Erythroblast (primary cell): ENCODE measurements at regions not wholly inside any gene's neighbourhood (a gene's known extent, or its start where the extent isn't known, plus 50 kb on each side); places are given as distances from the start of the nearest gene placed in this dataset.

Experiments used
- DNase-seq, 2 experiments: peaks; one replicate each; lab custom pipeline; 2025; lab: John Stamatoyannopoulos, UW
- GATA1 ChIP-seq: IDR thresholded peaks from 2 replicates; pipeline ENCODE4 v1.6.1; 2011; ENCODE audit warnings: low read depth, mild to moderate bottlenecking, control low read depth, low read length, moderate library complexity
- POLR2A ChIP-seq: IDR thresholded peaks from 2 replicates; pipeline ENCODE4 v1.6.1; 2011; ENCODE audit warnings: mild to moderate bottlenecking, low read length

GRCh38 chr17:79389896-79390295 is 221.0 kb downstream of the RBFOX3 start:
- TF ChIP-seq POLR2A: no peak
- no peak for TF ChIP-seq GATA1
- DNase-seq: no peak

GRCh38 chr17:79388556-79389295 is 222.1 kb downstream of the RBFOX3 start:
- TF ChIP-seq GATA1 (no peak), POLR2A (no peak)
- peak; percentile 5 to 21 for DNase-seq

GRCh38 chr17:79387783-79388182 is 223.1 kb downstream of the RBFOX3 start:
- TF ChIP-seq GATA1: no peak
- no peak for TF ChIP-seq POLR2A
- DNase-seq: no peak

GRCh38 chr17:79385962-79386563 is 224.8 kb downstream of the RBFOX3 start:
- DNase-seq: no peak
- TF ChIP-seq POLR2A (no peak), GATA1 (no peak)

GRCh38 chr17:79382313-79382712 is 228.5 kb downstream of the RBFOX3 start:
- no peak for TF ChIP-seq GATA1
- TF ChIP-seq POLR2A: no peak
- DNase-seq: no peak

- TF ChIP-seq POLR2A (no peak), GATA1 (no peak)
These were observed 231.0 kb downstream of the RBFOX3 start for GRCh38 chr17:79379700-79380445.

GRCh38 chr17:79377230-79377786 is 233.5 kb downstream of the RBFOX3 start:
- no peak for DNase-seq
- TF ChIP-seq POLR2A: no peak
- TF ChIP-seq GATA1: no peak

More at GRCh38 chr17:79379700-79380445, 231.0 kb downstream of the RBFOX3 start:
- no peak for DNase-seq

- DNase-seq: no peak
These were observed 236.0 kb downstream of the RBFOX3 start for GRCh38 chr17:79374807-79375206.

GRCh38 chr17:79374087-79374689 is 236.7 kb downstream of the RBFOX3 start:
- TF ChIP-seq POLR2A: no peak
- no peak for TF ChIP-seq GATA1

More at GRCh38 chr17:79374807-79375206, 236.0 kb downstream of the RBFOX3 start:
- no peak for TF ChIP-seq GATA1
- no peak for TF ChIP-seq POLR2A

GRCh38 chr17:79372470-79373238 is 238.2 kb downstream of the RBFOX3 start:
- TF ChIP-seq POLR2A: no peak
- TF ChIP-seq GATA1: no peak
- DNase-seq: no peak

More at GRCh38 chr17:79374087-79374689, 236.7 kb downstream of the RBFOX3 start:
- no peak for DNase-seq

- no peak for DNase-seq
- TF ChIP-seq POLR2A: no peak
- TF ChIP-seq GATA1: no peak
These were observed 238.9 kb downstream of the RBFOX3 start for GRCh38 chr17:79371984-79372383.

- no peak for DNase-seq
- TF ChIP-seq GATA1: no peak
- TF ChIP-seq POLR2A: no peak
These were observed 240.3 kb downstream of the RBFOX3 start for GRCh38 chr17:79370594-79370993.

GRCh38 chr17:79370126-79370525 is 240.7 kb downstream of the RBFOX3 start:
- no peak for TF ChIP-seq POLR2A
- no peak for TF ChIP-seq GATA1
- no peak for DNase-seq
